ENCODE measurements at regions not wholly inside any gene's neighbourhood (a gene's known extent, or its start where the extent isn't known, plus 50 kb on each side); places are given as distances from the start of the nearest gene placed in this dataset.

- no peak for TF ChIP-seq CTCF (conservative IDR thresholded peaks at IDR 0.05; ENCODE audit: low read length)
- no peak for TF ChIP-seq EZH2phosphoT487 (IDR thresholded peaks at IDR 0.05; ENCODE audit: borderline replicate concordance)
Measured at GRCh38 chr11:104649002-104649401, 249.3 kb downstream of the CASP12 start.

Measured in Loucy (cell line).